HL-60 (cell line): ENCODE measurements at regions not wholly inside any gene's neighbourhood (a gene's known extent, or its start where the extent isn't known, plus 50 kb on each side); places are given as distances from the start of the nearest gene placed in this dataset.

ENCODE experiments used
- DNase-seq, 2 experiments: peaks; one replicate each; pipeline ENCODE4 v3.0.0-alpha.2; 2010 to 2020; ENCODE audit warnings: low read depth in 1 of 2, low spot score in 1 of 2
- H3K27ac ChIP-seq: fragments of 250-450 bp; sonication (Bioruptor Pico); replicated peaks from 2 replicates; pipeline ENCODE4 v1.5.1; 2020; ENCODE audit warnings: mild to moderate bottlenecking, moderate library complexity
- H3K27me3 ChIP-seq: fragments of 250-450 bp; sonication (Bioruptor Pico); 2 replicates; pipeline ENCODE4 v1.5.1; 2021; ENCODE audit warnings: mild to moderate bottlenecking, moderate library complexity; ENCODE audit not compliant: insufficient read depth, poor library complexity, severe bottlenecking
- H3K4me3 ChIP-seq: replicated peaks from 2 replicates; pipeline ENCODE4 v1.5.1; 2011; ENCODE audit warnings: mild to moderate bottlenecking, control low read depth, low read length; ENCODE audit not compliant: insufficient read depth
- CTCF ChIP-seq: IDR thresholded peaks from one replicate; pipeline ENCODE4 v1.5.1; 2011; ENCODE audit warnings: low read length, control low read depth, inconsistent platforms; ENCODE audit not compliant: insufficient read depth
- GABPA ChIP-seq: IDR thresholded peaks from 2 replicates; pipeline ENCODE4 v1.6.1; 2012; ENCODE audit warnings: low read depth
- POLR2AphosphoS5 ChIP-seq: IDR thresholded peaks from 2 replicates; pipeline ENCODE4 v1.6.1; 2012; ENCODE audit warnings: low read depth
- SPI1 ChIP-seq: IDR thresholded peaks from 2 replicates; pipeline ENCODE4 v1.6.1; 2012; ENCODE audit warnings: low read depth, mild to moderate bottlenecking, borderline replicate concordance
- TF ChIP-seq, protein P1 (sequence below): IDR thresholded peaks from 2 replicates; pipeline ENCODE4 v1.6.1; 2012; ENCODE audit warnings: low read depth; ENCODE audit not compliant: insufficient replicate concordance

- no peak for TF ChIP-seq SPI1
- no peak for TF ChIP-seq CTCF
- no peak for TF ChIP-seq POLR2AphosphoS5
- TF ChIP-seq GABPA = no peak
- TF ChIP-seq, protein P1, sequence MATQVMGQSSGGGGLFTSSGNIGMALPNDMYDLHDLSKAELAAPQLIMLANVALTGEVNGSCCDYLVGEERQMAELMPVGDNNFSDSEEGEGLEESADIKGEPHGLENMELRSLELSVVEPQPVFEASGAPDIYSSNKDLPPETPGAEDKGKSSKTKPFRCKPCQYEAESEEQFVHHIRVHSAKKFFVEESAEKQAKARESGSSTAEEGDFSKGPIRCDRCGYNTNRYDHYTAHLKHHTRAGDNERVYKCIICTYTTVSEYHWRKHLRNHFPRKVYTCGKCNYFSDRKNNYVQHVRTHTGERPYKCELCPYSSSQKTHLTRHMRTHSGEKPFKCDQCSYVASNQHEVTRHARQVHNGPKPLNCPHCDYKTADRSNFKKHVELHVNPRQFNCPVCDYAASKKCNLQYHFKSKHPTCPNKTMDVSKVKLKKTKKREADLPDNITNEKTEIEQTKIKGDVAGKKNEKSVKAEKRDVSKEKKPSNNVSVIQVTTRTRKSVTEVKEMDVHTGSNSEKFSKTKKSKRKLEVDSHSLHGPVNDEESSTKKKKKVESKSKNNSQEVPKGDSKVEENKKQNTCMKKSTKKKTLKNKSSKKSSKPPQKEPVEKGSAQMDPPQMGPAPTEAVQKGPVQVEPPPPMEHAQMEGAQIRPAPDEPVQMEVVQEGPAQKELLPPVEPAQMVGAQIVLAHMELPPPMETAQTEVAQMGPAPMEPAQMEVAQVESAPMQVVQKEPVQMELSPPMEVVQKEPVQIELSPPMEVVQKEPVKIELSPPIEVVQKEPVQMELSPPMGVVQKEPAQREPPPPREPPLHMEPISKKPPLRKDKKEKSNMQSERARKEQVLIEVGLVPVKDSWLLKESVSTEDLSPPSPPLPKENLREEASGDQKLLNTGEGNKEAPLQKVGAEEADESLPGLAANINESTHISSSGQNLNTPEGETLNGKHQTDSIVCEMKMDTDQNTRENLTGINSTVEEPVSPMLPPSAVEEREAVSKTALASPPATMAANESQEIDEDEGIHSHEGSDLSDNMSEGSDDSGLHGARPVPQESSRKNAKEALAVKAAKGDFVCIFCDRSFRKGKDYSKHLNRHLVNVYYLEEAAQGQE = no peak
- Histone ChIP-seq H3K27ac (no peak overlapping the region), H3K27me3 (no peaks in the 10 kb centered on the region), H3K4me3 (no peak overlapping the region)
- no peak for DNase-seq
Observed at GRCh38 chr7:24138343-24138742, 145.6 kb upstream of the NPY start.

- H3K4me3 ChIP-seq = no peak overlapping the region
- TF ChIP-seq CTCF = no peak
- no peak for TF ChIP-seq SPI1
- no peak for TF ChIP-seq POLR2AphosphoS5
- TF ChIP-seq, protein P1 = no peak
- TF ChIP-seq GABPA = no peak
- DNase-seq = no peak
- no peaks in the 10 kb centered on the region for H3K27me3 ChIP-seq
- H3K27ac ChIP-seq = no peak overlapping the region
Observed at GRCh38 chr7:24140001-24140400, 144.0 kb upstream of the NPY start.

DNA sequence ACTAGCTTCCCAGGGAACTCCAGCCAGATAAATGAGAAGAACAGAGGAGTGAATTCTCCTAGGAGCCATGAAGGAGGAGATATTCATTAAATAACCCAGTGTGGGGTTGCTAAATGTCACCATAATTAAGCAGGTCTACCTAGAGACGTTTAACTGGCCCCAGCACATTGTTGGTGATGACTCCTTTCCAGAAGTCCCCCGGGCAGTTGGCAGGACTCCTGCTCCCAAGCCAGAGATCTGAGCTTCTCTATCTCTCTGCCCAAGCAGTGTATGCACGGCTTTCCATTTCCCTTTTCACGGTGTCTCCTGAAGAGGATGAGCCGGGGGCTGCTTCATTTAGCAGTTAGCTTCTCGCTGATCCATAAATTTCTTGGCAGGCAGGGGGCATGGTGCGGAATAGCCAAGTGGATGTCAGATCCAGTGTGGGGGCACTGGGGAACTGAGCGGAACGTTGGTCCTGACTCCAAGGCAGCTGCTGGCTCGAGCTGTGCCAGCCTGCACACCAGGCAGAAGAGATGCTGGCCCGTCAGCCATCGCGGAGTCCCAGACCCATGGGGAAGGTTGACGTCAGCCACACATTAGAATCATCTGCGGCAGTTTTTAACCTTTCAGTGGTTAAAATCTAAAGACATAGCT is 142.0 kb upstream of the NPY start:
- no peak overlapping the region for H3K4me3 ChIP-seq
- no peak overlapping the region for H3K27ac ChIP-seq
- TF ChIP-seq POLR2AphosphoS5 (no peak), CTCF (no peak), SPI1 (no peak), GABPA (no peak)
- TF ChIP-seq, protein P1 = no peak
- H3K27me3 ChIP-seq = no peaks in the 10 kb centered on the region
- no peak for DNase-seq
